ENCODE measurements at regions not wholly inside any gene's neighbourhood (a gene's known extent, or its start where the extent isn't known, plus 50 kb on each side); places are given as distances from the start of the nearest gene placed in this dataset.

DNA sequence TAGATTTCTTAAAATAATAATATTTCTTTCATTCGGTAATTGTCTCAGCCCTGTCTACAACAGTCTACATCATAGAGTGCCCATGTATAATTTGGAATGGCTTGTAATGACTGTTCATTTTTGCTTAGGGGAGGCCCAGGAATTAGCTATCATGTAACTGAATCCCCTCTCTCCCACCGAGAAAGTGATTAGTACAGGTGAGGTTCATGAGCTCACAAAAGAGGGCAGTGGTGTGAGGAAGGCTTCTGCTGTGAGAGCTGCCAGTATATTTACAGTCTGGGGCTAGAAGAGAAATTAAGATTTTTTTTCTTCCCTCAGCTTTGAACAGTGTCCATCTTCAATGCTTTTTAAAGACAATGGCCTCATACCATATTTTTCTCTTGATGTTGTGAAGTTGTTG, 340.7 kb downstream of the ADGRL2 start:
- TF ChIP-seq, protein P1, sequence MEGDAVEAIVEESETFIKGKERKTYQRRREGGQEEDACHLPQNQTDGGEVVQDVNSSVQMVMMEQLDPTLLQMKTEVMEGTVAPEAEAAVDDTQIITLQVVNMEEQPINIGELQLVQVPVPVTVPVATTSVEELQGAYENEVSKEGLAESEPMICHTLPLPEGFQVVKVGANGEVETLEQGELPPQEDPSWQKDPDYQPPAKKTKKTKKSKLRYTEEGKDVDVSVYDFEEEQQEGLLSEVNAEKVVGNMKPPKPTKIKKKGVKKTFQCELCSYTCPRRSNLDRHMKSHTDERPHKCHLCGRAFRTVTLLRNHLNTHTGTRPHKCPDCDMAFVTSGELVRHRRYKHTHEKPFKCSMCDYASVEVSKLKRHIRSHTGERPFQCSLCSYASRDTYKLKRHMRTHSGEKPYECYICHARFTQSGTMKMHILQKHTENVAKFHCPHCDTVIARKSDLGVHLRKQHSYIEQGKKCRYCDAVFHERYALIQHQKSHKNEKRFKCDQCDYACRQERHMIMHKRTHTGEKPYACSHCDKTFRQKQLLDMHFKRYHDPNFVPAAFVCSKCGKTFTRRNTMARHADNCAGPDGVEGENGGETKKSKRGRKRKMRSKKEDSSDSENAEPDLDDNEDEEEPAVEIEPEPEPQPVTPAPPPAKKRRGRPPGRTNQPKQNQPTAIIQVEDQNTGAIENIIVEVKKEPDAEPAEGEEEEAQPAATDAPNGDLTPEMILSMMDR (IDR thresholded peaks at IDR 0.05), result no peak
- TF ChIP-seq POLR2A (IDR thresholded peaks at IDR 0.05), result no peak
- TF ChIP-seq EP300 (IDR thresholded peaks at IDR 0.05), result no peak
- TF ChIP-seq POLR2AphosphoS5 (IDR thresholded peaks at IDR 0.05), result no peak

All from stomach (tissue), 4 donors.